Activated CD4-positive, alpha-beta T cell treated with anti-CD3 and anti-CD28 coated beads, Interleukin-2, amount 50 U/mL, for 24 hours (primary cell): ENCODE measurements at regions not wholly inside any gene's neighbourhood (a gene's known extent, or its start where the extent isn't known, plus 50 kb on each side); places are given as distances from the start of the nearest gene placed in this dataset.

Experiments used
- DNase-seq, 2 donors: peaks; one replicate each; pipeline ENCODE4 v3.0.0-alpha.2; 2020; ENCODE audit warnings: low read depth in 1 of 2, low spot score in 1 of 2

DNA sequence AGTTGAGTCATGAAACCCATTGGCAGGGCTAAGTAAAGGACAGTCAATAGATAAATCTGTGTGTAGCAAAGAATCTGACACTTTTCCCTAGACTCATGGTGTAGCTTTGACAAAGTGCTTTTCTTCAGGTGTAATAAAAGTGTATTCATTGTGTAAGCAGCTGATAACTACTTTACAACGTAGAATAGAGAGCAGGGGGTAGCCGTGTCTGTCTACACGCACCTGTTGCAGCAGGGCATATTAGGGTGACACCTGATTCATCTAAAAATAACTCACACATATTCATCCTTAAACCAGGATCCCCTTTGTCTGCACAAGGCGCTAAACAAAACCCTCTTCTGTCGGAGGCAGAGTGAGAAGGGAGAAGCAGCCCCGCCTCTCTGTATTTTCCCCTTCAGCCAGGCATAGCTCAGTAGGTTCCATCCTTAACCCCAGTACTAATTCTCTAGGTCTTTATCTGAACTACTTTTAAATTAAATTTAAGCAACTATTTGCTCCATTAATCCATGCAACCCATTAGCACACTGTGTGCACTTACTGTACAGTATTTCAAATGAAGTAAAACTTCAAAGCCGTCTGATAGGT lies 306.7 kb upstream of the SASH1 start:
- no peak for DNase-seq

DNA sequence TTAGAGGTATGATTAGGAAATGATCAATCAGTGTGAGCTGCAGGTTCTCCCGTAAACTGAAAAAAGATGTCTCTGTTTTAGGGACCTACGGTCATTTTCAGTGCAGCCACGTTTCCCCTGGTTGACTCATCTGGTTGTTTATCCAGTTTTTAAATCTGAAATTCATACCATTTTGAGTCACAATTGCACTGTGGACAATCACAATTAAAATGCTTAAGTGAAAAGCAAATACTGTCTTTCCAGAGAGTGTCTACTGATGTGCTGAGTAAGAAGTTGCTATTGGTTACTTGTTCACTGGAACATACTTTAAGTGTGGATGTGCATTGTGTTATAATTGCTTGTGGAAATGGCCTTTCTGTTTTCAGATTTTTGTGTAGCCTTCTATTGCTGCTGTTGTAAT lies 305.1 kb upstream of the SASH1 start:
- no peak for DNase-seq

DNA sequence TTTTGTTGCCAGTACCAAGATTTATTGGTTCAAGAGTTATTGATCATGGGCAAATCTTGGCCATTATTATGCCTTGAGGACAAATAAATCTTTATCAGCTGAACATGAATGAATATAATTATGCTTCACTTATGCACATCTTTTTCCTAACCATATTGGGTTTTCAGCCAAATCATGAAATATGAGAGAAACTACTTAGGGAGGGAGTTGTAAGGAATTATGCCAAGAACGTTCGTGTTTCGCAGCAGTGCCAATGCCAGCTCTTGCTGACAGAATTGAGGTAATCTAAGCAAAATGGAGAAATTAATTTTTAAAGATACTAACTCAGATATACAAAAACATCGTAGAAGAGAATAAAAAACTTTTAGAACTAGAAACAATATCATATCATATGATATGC lies 301.1 kb upstream of the SASH1 start:
- no peak for DNase-seq

DNA sequence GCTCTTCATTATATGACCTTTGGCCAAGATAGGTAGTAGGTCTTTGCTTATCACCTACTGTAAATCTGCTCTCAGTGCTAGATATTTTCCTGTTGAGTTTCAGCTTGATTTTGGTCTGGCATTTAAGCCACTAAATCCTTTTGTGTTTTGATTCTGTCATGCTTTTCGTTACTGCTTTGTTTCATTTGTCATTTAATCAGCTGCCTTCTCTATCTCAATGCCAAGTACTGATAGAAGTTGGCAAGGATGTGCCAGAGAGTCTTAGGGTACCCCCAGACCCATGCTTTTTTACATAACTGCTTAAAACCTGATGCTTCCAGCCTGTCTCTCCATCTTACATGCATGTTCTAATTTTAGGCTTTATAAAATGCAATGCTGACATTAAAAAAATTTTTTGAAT lies 300.1 kb upstream of the SASH1 start:
- DNase-seq: no peak

DNA sequence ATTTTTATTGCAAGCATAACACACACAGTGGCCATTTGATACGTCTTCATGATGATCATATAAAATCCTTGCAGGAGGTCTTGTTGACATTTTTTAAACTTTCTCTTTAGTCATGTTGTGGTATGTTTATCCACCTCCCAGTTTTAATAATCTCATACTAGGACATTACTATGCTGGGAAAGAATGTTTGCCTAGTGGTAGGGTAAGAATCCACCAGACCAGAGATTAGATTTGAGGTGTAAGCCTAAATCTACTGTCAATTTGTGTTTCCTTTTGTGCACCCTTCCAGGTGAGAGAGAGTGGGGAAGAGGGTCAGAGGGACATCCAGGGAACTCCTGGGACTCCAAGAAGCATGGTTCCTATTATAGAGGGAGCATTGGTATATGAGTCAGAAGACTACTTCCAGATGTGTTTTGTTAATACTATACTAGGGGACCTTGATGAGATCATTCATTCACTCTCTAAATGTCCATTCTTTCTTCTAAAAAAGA lies 298.3 kb upstream of the SASH1 start:
- no peak for DNase-seq

DNA sequence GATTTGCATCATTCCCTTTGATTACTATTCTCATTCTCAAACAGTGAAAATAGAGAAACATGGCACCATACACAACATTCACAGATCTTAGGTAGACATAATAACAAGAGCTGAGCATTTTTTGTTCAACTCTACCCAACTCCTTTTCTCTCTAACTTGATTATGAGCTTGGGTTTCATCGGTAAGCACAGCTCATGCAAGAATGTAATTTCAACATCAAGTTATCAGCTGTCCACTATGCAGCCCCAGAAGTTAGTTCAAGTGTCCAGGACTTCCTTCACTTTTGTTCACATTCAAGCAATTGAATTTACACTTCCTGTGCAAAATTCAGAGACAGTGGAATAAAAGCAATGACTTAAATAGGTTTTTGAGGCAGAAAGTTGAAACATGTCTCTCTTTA lies 297.7 kb upstream of the SASH1 start:
- DNase-seq: no peak

DNA sequence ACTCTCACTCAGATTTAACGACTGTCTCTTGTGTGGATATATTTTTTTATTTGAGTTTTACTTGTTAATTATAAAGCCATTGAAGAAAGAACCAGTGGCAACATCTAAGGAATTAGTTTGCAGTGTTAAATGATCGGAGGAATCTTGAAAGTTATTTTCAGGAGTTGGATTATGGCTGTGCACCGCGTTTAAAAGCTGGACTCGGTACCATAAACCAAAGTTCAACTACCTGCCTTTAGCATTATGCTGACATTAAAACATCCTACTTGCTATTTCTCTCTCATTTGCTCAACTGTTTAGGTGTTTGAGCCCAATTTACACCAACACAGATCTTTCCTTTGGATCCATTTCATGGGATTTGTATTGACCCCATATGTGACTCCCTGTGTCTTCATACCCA lies 289.4 kb upstream of the SASH1 start:
- no peak for DNase-seq

DNA sequence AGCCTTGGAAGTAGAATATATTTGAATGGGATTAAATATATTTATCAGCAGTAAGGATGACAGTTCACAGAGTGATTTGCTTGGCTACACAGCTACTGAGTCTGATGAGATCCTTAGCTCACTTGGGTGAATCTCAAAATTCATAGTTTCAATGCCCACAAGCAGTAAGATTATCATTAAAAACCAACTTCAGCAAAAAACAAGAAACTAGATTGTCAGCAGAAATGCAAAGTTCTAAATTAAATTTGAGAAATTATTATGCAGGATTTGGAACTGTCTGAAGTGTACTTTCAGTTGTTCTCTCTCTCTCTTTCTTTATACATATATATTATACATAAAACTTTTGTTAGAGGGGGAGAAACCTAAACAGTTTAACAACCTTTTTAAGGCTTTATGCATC lies 288.8 kb upstream of the SASH1 start:
- DNase-seq: no peak

DNA sequence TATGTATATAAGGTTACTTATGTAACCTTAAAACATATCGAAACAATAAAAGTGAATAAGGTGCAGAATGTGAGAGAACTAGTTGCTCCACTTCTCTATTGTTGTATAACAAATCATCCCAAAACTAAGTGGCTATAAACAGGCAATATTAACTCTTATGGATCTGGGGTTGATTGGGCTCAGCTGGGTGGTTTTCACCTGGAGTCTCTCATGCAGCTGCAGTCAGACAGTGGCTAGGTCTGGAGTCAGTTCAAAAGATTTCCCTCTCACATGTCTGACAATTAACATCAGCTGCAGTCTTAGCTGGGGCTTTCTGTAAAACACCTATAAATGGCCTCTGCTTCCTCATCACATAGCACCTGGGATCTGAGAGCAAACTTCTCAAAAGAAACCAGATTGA lies 288.4 kb upstream of the SASH1 start:
- DNase-seq: no peak

DNA sequence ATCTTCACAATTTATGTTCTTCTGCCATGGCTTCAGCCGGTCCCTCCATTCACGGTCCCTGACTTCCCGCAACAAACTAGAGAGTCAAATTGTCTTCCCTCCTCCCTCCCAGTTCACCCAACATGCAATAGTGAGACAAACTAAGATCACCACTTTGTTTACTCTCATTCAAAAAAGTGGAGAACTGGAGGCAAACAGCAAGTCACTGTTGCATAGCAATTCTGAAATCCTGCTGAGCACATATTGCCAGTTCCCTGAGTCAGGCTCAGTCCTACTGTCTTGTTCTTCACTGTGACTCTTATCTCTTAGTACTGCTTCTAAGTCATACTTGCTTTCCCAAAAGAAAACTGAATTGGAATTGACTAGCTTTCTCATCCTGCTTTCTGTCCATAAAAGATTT lies 287.2 kb upstream of the SASH1 start:
- no peak for DNase-seq

DNA sequence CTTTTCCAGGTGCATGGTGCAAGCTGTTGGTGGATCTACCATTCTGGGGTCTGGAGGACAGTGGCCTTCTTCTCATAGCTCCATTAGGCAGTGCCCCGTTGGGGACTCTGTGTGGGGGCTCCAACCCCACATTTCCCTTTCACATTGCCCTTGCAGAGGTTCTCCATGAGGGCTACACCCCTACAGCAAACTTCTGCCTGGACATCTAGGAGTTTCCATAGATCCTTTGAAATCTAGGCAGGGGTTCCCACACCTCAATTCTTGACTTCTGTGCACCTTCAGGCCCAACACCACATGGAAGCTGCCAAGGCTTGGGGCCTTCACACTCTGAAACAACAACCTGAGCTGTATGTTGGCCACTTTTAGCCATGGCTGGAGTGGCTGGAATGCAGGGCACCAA lies 282.8 kb upstream of the SASH1 start:
- no peak for DNase-seq

DNA sequence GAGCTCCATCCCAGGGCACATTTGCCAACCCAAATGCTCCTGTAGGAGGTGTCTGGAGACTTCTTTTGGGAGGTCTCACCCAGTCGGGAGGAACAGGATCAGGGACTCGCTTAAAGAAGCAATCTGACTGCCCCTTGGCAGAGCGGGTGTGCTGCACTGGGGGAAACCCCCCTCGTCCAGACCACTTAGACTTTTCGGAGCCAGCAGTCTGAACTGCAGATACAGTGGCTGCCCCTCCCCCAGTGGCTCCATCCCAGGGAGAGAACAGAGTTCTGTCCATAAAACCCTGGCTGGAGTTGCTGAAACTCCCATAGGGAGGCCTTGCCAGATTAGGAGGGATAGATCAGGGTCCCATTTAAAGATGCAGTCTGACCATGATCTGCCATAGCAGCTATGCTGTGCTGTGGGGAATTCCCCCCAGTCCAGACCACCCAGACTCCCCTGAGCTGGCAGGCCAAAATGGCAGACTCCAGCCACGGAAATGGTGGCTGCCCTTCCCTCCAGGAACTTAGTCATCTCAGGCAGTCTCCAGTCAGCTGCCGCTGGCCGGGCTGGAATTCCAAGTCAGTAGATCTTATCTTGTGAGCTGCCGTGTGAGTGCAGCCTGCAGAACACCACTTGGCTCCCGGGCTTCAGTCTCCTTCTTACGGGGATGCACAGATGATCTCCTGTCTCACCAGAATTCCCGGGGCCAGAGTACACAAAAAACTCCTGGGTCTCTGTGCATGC lies 278.1 kb upstream of the SASH1 start:
- DNase-seq: no peak

DNA sequence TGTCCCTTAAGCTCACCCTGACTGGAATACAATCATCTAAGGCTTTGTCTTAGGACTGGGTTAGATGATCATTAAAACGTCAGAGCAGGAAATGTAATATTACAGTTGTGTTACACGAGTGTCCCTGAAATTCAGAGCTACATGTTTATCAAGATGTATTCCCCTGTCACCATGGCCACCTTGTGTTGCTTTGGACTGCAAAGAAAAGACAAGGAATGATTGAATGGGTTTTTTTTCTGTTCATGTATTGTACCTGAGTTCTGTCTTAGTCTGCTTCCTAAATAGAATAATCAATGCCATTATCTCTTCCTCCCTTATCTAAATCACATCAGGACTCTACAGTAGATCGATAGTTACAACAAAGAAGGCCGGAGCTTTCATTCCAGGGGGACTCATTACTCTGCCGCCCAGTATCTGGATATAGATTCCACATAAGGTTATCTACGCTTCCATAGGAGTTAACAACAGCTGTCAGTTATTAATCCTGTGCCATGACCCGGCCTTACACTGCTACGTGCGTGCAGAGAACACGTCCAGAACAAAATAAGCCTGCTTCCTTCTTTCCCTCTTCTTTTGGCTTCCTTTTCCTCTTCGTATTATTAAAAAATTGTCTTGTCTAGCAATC lies 274.1 kb upstream of the SASH1 start:
- DNase-seq: no peak

DNA sequence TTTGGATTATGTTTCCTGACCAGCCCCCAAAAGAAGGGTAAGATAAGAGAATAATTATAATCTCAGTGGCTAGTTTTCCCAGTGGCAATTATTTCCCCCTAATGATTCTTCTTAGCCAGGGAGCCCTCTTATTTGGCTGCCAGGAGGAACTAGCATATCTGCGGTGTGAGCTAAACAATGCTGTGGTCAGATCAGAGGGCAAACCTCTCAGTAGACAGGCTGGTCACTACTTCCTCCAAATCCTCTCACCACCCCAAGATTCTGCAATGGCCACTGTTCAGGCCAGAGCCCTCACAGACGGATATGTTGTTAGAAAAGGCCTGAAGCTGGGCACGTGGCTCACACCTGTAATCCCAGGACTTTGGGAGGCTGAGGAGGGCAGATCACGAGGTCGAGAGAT lies 273.4 kb upstream of the SASH1 start:
- no peak for DNase-seq

DNA sequence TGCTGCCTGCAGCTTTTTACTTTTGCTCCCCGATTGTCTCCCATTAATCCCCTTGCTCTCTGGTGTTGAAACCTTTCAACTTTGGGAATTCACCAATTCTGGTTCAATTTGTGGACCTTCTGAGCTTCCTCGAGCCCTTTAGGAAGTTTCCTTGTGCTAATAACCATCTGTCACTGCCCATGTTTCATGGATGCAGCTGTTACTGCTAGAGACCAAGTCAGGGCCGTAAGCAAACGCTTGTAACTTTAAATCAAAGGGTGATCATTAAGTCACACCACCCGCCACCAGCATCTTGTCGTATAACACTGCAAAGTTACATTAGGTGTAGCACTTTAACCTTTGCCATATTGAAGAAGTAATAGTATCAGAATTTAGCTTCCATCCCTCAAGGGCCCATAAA lies 268.3 kb upstream of the SASH1 start:
- no peak for DNase-seq

DNA sequence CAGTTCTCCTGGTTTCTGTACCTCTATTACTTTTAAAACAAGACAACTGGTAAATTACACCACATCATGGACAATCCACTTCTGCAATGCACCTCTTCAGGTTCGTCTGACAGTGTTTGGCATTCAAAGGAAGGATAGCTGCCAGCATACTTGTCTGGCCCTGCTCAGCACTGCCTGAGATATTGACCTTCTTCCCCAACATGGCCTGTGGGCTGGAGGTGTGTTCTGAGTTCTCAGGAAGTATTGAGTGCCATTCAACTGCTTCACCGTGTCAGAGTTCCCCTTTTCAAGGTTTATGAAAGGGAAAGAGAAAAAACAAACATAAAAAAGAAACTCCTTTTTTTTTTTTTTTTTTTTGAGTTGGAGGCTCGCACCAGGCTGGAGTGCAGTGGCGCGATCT lies 267.9 kb upstream of the SASH1 start:
- DNase-seq: no peak

DNA sequence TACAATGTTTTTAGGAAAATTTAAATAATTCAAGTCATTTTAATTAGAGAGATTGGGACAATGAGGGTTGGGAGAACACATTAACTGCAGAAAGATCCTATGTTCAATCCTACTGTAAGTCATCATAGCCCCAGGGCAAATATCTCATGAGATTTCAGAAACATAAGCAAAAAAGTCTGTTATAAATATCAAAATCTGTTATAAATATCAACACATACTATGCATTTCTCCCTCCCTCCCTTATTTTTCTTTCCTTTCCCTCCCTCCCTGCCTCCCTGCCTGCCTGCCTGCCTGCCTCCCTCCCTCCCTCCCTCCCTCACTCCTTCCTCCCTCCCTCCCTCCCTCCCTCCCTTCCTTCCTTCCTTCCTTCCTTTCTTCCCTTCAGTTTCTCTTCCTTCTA lies 267.3 kb upstream of the SASH1 start:
- no peak for DNase-seq

DNA sequence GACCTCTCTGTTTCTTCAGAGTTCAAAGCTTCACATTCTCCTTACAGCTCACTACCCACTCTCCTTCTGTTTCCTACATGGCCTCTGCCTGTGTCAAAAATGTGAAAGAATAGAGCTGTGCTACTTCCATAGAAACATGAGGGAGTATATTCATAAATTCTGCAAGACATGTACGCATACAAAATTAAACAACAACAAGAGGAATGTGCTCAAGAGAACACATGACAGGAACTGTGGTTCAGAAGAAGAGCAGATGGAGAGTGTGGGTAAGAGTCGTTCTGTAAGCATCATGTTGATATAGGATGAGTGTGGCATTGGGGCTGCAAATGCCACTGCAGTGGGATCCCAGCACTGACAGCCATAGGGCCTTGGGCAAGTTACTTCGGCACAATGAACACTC lies 266.6 kb upstream of the SASH1 start:
- no peak for DNase-seq

DNA sequence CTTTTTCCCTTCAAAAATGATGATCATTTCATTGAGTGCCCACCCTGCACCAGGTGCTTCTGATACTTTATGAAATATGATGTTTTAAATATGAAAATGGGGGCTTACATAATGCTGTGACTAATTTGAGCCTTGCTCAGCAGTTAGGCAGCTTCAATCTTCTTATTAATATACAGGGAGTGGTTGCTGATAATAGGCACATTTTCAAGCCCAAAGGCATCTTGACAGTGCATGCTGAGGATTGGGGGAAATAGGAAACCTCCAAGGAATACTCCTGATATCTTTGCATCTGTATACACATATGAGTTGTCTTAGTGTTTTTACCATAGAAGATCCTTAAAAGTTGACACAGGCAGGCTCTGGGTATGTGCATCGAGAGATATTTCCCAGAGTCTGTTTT lies 262.3 kb upstream of the SASH1 start:
- no peak for DNase-seq

DNA sequence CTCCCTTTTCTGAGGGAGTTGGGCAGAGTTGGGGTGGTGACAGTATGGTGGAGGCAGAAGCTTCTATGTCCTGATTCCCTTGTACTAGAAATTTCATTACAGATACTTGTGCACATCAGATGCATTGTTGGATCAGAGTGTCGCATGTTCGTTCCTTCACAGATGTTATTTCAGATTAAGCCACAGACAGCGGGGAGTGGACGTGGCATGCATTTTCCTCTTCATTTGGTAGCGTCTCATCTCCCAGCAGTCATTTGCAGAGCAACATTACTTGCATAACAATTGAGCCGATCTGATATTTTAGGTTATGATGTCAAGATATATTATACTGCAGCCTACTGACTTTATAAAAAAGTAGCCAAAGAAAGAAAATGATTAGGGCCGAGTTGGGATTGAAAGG lies 261.6 kb upstream of the SASH1 start:
- DNase-seq: no peak

DNA sequence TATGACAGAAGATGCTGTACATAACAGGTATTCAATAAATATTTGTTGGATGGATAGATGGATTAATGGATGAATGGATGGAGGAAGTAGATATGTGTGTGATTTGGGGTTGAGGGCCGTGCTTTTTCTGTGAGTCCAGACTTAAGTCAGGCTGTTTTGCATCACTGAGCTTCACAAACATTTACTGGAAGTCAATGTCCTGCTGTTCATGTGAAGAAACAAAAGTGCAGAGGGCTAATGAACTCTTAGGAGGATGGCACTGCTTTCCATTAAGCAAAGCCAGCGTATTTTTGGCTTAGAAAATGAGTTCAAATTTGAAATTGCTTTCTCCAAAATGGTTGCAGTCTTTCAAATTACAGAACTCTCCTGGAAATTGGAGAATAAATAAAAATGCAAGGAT lies 260.6 kb upstream of the SASH1 start:
- no peak for DNase-seq

DNA sequence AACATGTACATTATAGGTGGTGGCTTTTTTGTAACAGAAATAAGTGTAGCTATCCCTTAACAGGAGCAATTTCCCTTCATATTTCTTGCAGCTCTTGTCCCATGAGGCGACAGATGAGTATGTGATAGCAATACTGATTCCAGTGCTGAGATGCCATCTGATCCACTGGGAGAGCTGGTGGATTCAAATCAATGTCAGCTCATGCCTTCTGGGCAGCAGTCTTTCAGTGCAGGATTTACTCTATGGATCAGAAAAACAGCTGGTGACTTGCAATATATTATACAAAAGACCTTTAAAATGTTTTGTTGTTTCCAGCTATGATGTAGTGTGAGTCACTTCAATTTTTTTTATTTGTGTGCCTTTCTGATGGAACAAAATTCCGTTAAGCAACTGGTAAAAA lies 259.9 kb upstream of the SASH1 start:
- DNase-seq: no peak
